ENCODE measurements at regions not wholly inside any gene's neighbourhood (a gene's known extent, or its start where the extent isn't known, plus 50 kb on each side); places are given as distances from the start of the nearest gene placed in this dataset.

- H3K27ac ChIP-seq: no peak overlapping the region
These were observed 406.2 kb downstream of the EFNB2 start for GRCh38 chr13:106129273-106129672.

GRCh38 chr13:106122234-106122633 lies 413.2 kb downstream of the EFNB2 start:
- Histone ChIP-seq H3K4me3 (ENCODE audit: low read depth in 1 of 2, low read length in 1 of 2) (no peak overlapping the region), H3K9me3 (no peaks in the 10 kb centered on the region), H3K36me3 (no peaks in the 10 kb centered on the region), H3K27ac (no peak overlapping the region), H3K27me3 (no peaks in the 10 kb centered on the region), H3K4me1 (ENCODE audit: control insufficient read depth in 1 of 2, insufficient read depth in 1 of 2, low read depth in 1 of 2, low read length in 1 of 2) (no peaks in the 10 kb centered on the region)
- no peak for TF ChIP-seq CTCF (IDR thresholded peaks at IDR 0.05)

More at GRCh38 chr13:106129273-106129672, 406.2 kb downstream of the EFNB2 start:
- Histone ChIP-seq H3K27me3 (no peaks in the 10 kb centered on the region), H3K36me3 (no peaks in the 10 kb centered on the region), H3K4me1 (ENCODE audit: control insufficient read depth in 1 of 2, insufficient read depth in 1 of 2, low read depth in 1 of 2, low read length in 1 of 2) (no peaks in the 10 kb centered on the region), H3K4me3 (ENCODE audit: low read depth in 1 of 2, low read length in 1 of 2) (no peak overlapping the region), H3K9me3 (no peaks in the 10 kb centered on the region)
- TF ChIP-seq CTCF (IDR thresholded peaks at IDR 0.05): no peak

- H3K9me3 ChIP-seq: no peaks in the 10 kb centered on the region
- TF ChIP-seq CTCF (IDR thresholded peaks at IDR 0.05): no peak
- H3K36me3 ChIP-seq: no peaks in the 10 kb centered on the region
- no peak overlapping the region for H3K27ac ChIP-seq
- no peak overlapping the region for H3K4me3 ChIP-seq (ENCODE audit: low read depth in 1 of 2, low read length in 1 of 2)
- no peaks in the 10 kb centered on the region for H3K27me3 ChIP-seq
- no peaks in the 10 kb centered on the region for H3K4me1 ChIP-seq (ENCODE audit: control insufficient read depth in 1 of 2, insufficient read depth in 1 of 2, low read depth in 1 of 2, low read length in 1 of 2)
These were observed 414.2 kb downstream of the EFNB2 start for GRCh38 chr13:106121173-106121754.

- H3K4me1 ChIP-seq (ENCODE audit: control insufficient read depth in 1 of 2, insufficient read depth in 1 of 2, low read depth in 1 of 2, low read length in 1 of 2): no peaks in the 10 kb centered on the region
- H3K36me3 ChIP-seq: no peaks in the 10 kb centered on the region
- no peak for TF ChIP-seq CTCF (IDR thresholded peaks at IDR 0.05)
- H3K4me3 ChIP-seq (ENCODE audit: low read depth in 1 of 2, low read length in 1 of 2): no peak overlapping the region
- H3K9me3 ChIP-seq: no peaks in the 10 kb centered on the region
- no peaks in the 10 kb centered on the region for H3K27me3 ChIP-seq
- no peak overlapping the region for H3K27ac ChIP-seq
These were observed 416.5 kb downstream of the EFNB2 start for GRCh38 chr13:106118996-106119395.

GRCh38 chr13:106118050-106118449 lies 417.4 kb downstream of the EFNB2 start:
- H3K27me3 ChIP-seq: no peaks in the 10 kb centered on the region
- H3K4me3 ChIP-seq (ENCODE audit: low read depth in 1 of 2, low read length in 1 of 2): no peak overlapping the region
- TF ChIP-seq CTCF (IDR thresholded peaks at IDR 0.05): no peak
- no peak overlapping the region for H3K27ac ChIP-seq
- no peaks in the 10 kb centered on the region for H3K4me1 ChIP-seq (ENCODE audit: control insufficient read depth in 1 of 2, insufficient read depth in 1 of 2, low read depth in 1 of 2, low read length in 1 of 2)
- H3K36me3 ChIP-seq: no peaks in the 10 kb centered on the region
- no peaks in the 10 kb centered on the region for H3K9me3 ChIP-seq

GRCh38 chr13:106117640-106118039 lies 417.8 kb downstream of the EFNB2 start:
- Histone ChIP-seq H3K9me3 (no peaks in the 10 kb centered on the region), H3K36me3 (no peaks in the 10 kb centered on the region), H3K4me3 (ENCODE audit: low read depth in 1 of 2, low read length in 1 of 2) (no peak overlapping the region), H3K27me3 (no peaks in the 10 kb centered on the region), H3K27ac (no peak overlapping the region), H3K4me1 (ENCODE audit: control insufficient read depth in 1 of 2, insufficient read depth in 1 of 2, low read depth in 1 of 2, low read length in 1 of 2) (no peaks in the 10 kb centered on the region)
- no peak for TF ChIP-seq CTCF (IDR thresholded peaks at IDR 0.05)

All from neutrophil (primary cell).